ENCODE measurements at regions not wholly inside any gene's neighbourhood (a gene's known extent, or its start where the extent isn't known, plus 50 kb on each side); places are given as distances from the start of the nearest gene placed in this dataset.

DNA sequence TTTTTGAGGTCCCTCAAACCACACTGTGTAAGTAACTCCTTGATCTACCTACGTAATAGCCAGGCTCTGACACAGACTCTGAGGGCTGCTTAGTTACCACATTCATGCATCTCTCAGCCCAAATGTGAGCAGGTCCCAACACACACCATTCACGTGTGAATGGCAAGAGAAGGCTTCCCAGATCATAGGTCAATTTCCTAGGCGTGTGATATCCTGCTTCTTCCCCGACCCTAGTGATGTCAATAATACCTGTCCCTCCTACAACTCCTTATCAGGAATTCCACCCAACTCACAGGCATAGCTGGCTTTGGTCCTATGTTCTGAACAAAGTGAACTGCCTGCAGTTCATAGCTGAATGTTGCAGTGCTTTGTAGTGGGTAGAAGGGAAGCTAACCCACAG lies 334.5 kb downstream of the RFC3 start:
- TF ChIP-seq GATA3 (IDR thresholded peaks at IDR 0.05; ENCODE audit: low read depth, low read length) (no peak), GATA2 (IDR thresholded peaks at IDR 0.05; ENCODE audit: low read depth, low read length) (no peak)

DNA sequence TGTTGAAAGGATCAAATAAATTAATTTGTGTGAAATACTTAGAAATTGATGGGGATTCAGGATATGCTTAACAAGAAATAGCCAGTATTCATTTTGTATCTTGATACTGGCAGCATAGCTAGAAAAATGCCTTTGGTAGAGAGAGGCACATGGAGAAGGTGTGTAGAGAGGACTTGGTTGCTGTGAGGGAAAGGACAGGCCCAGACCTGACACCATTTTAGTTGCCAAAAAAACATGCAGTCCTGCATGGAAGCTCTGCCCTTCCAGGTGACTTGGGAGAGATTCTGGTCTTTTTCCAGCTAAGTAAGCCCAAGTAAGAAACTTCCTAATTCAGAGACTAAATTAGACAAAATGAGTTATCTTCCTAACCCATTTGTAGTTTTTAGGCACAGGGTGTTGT lies 335.0 kb downstream of the RFC3 start:
- TF ChIP-seq GATA3 (IDR thresholded peaks at IDR 0.05; ENCODE audit: low read depth, low read length) (no peak), GATA2 (IDR thresholded peaks at IDR 0.05; ENCODE audit: low read depth, low read length) (no peak)

DNA sequence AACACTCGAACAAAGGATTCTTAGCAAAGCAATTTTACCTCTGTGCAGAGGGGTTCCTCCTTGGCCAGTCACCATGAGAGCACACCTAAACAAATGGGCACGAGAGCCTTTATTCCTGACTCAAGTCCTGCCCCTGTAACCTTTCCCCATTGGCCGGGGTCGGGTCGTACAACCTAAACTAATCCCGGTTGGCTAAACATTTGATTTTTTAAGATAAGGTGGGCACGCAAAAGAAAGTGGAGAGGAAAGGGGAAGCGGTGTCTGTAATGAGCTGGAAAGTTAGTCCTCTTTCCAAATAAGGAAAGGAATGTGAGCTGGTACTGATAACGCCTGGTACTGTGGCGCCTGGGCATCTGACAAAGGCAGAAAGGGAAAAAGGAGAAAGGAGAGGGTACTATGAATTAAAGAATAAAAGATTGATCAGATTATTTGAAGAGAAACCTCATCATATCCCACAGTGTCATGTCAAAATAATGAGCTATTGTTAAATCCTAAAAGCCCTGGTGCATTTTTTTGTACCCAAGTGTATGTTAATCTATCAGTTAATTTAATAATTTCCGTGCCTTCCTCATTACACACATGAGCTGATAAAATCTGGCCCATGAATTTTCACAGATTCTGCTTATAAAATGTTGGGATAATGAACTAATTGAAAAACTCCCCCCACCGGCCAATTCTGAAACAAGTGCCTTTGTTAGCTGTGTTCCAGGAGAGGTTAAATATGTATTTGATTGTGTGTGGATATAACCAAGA lies 335.7 kb downstream of the RFC3 start:
- TF ChIP-seq GATA3 (IDR thresholded peaks at IDR 0.05; ENCODE audit: low read depth, low read length) (no peak), GATA2 (IDR thresholded peaks at IDR 0.05; ENCODE audit: low read depth, low read length) (no peak)

DNA sequence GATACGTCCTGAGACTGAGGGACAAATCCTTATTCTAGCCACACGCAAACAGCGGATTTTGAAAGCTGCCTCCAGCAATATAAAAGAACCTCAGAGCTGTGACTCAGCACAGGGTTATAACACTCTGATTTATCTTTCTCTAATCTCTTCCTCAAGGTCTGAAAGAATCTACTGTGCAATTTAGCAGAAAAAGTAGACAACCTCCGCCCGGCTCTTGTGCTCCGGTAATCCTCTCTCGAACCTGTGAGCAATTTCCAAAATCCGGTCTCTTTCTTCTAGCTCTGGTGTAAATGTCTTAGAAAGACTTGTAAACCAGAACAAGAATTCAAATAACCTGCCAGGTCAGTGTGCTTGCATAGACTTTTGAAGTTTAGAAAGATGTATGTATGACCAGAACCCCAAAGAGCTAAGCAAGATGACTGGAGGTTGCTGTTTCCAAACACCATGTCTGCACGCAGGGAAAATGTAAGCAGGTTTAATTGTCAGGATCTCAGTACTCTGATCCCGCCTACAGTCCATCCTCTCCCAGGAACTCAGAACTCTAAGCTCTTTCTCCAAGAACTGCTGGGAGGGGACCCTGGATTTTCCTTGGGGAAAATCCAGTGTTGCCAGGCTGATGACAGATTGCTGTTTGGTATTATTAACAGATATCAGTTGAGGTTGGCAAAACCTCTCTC lies 338.1 kb downstream of the RFC3 start:
- TF ChIP-seq GATA3 (IDR thresholded peaks at IDR 0.05; ENCODE audit: low read depth, low read length) (no peak), GATA2 (IDR thresholded peaks at IDR 0.05; ENCODE audit: low read depth, low read length) (no peak)

DNA sequence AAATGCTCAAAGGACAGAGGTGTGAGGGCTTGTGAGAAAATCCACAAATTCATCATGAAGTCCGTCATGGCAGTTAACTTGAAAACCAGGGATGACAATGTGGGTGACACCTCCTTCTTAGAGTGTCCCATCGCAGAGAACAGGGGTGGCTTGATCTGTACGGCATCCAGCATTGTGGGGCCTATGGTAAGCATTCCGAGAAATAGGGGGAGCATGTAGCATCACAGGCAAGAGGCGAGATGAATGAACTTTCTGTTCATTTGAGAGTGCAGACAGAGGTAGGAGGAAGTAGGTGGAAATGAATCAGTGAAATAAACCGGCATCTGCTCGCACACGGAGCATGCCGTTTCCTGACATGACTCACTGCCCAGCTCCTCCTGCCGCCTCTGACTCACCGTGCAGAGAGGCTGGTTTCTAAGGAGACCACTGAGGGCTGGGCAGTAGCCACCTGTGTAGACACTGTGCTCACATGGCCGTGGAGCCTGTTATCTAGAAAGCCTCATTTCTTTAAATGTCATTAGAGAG lies 339.0 kb downstream of the RFC3 start:
- no peak for TF ChIP-seq GATA2 (IDR thresholded peaks at IDR 0.05; ENCODE audit: low read depth, low read length)
- TF ChIP-seq GATA3 (IDR thresholded peaks at IDR 0.05; ENCODE audit: low read depth, low read length): no peak

DNA sequence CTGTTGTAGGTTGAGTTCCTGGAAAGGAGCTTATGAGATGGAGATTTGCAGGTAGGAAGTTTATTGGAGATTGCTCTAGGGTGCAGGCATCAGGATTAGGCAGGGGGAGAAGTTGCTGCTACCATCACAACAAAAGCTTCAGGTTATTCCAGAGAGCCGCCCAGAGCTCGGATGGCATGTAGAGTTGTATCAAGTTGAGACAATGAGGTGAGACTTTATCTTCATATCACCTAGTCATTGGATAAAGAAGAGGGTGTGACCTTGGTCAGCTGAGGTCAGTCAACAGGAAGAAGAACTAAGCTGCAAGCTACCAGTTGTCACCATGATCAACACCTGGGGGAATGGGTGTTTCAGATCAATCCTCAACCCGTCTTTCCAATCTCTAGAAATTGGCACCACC lies 342.0 kb downstream of the RFC3 start:
- TF ChIP-seq GATA3 (IDR thresholded peaks at IDR 0.05; ENCODE audit: low read depth, low read length): no peak
- TF ChIP-seq GATA2 (IDR thresholded peaks at IDR 0.05; ENCODE audit: low read depth, low read length): no peak

DNA sequence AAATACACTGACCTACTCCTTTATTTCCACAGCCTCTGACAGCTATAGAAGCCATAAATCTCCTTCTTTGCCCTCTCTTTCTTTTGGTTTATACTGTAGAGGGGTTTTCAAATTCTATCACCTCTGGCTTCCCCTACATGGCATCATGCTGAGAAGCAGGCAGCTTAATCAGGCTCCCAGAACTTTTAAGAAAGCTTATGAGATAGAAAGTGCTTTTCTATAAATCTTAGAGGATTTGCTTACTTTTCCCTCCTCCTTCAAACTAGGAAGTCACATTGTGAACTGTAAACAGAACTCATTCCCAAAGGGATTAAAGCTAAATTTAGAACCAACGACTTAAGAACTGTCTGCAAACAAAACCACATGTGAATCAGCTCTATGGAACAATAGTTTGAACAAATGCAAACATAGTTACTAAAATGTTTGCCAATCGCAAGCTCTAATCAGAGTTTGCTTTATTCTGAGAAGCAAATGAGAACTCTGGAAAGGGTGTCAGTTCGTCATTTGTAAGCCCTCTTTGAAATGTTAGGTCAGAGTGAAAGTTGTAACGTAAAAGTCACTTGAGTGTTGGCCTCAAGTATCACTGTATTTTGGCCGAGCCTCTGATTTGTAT lies 344.1 kb downstream of the RFC3 start:
- TF ChIP-seq GATA2 (IDR thresholded peaks at IDR 0.05; ENCODE audit: low read depth, low read length) (no peak), GATA3 (IDR thresholded peaks at IDR 0.05; ENCODE audit: low read depth, low read length) (no peak)

DNA sequence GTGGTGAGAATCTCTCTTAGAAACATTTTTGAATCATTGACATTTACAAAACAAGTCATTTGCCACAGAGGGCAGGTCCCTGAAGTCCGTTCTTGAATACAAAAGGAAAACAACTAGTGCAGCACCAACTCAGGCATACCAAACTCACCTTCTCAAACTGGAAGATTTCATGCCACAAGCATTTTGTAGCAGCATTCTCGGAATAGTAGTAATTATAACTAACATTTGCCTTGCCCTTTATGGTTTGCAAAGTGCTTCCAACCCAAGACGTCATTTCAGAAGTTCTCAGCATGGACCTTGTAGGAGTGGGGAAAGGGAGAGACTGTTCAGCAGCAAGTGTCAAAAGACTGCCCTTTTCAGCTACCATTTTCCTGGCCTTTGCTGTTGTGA lies 344.6 kb downstream of the RFC3 start:
- TF ChIP-seq GATA2 (IDR thresholded peaks at IDR 0.05; ENCODE audit: low read depth, low read length) (no peak), GATA3 (IDR thresholded peaks at IDR 0.05; ENCODE audit: low read depth, low read length) (no peak)

DNA sequence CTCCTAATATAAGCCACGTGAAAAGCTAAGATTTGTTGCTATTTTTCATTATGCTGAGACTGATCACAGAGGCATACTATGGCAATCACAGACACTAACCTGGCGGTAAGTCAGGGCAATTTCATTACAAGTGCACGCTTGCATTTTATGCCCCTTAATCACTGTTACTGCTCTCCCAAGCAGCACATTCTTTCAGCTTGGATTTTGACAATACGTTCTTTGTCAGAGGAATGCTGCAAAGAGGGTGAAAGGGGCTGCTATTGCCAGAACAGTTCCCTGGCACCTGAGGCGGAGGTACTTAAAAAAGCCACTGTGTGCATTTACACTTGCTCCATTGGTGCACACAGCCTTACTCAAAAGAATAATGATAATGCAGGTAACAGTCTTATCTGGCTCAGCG lies 346.6 kb downstream of the RFC3 start:
- TF ChIP-seq GATA3 (IDR thresholded peaks at IDR 0.05; ENCODE audit: low read depth, low read length) (no peak), GATA2 (IDR thresholded peaks at IDR 0.05; ENCODE audit: low read depth, low read length) (no peak)

DNA sequence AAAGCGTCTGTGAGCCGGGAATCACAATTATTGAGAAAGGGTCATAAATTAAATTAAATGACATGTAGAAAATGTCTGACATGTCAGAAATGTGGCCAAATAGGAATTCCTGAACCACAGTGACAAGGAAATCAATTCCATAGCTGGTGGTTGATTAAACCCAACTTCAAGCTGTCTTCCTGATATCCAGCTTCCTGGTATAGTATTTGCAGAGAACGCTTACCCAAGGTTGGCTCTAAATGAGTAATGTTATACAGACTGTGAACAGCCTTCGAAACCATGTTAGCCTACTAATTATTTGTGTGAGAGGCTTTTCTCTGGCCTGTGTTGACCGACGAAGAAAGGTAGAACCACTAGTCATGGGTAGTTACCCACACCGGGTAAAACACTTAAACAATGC lies 347.2 kb downstream of the RFC3 start:
- no peak for TF ChIP-seq GATA2 (IDR thresholded peaks at IDR 0.05; ENCODE audit: low read depth, low read length)
- no peak for TF ChIP-seq GATA3 (IDR thresholded peaks at IDR 0.05; ENCODE audit: low read depth, low read length)

DNA sequence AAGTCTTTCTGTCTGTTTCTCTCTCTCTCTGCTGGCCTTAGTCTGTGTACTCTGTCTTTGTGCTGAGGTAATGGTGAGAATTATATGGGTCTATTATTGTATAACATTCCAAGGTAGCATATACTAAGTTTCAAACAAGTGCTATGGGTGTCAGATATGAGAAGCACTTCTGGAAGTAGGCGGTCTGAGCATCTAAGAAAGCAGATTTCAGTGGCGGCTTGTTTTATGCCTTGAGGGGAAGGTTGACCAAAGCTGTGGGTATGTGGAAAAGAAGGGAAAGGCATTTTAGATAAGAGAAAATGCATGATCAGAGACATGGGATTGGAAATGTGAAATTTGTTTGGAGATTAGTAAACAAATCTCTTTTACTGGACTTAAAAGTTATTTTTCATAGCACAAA lies 348.5 kb downstream of the RFC3 start:
- TF ChIP-seq GATA2 (IDR thresholded peaks at IDR 0.05; ENCODE audit: low read depth, low read length) (no peak), GATA3 (IDR thresholded peaks at IDR 0.05; ENCODE audit: low read depth, low read length) (no peak)

DNA sequence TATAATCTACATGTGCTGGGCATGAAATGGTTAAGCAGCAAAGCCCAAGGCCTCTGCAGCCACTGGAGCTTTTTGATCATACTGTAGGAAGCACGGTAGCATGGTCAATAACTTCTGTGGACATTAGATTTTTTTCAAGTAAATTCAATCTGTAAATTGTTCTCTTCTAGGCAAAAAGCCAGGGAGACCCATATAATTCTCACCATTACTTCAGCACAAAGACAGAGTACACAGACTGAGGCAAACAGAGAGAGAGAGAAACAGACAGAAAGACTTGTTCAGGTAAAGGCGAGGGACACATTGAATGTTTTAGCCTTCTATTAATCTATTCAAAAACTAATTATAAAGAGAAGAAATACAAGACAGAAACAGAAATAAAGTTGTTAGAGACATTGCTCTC lies 349.4 kb downstream of the RFC3 start:
- TF ChIP-seq GATA2 (IDR thresholded peaks at IDR 0.05; ENCODE audit: low read depth, low read length) (no peak), GATA3 (IDR thresholded peaks at IDR 0.05; ENCODE audit: low read depth, low read length) (no peak)

DNA sequence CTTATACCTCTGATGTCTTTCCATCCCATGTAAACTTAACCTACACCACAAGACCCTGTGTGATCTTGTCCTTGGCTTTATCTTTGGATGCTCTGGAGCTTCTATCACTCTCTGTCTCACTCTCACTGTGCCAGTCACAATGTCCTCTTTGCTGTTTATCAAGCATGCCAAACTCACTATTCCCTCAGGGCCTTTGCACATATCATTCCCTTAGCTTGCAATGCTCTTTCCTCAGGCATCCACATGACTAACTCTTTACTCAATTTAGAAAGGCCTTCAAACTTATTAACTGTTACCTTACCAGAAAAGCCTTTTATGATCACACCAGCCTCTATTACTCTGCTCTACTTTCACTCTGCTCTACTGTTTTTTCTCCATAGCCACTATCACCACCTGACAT lies 354.1 kb downstream of the RFC3 start:
- TF ChIP-seq GATA2 (IDR thresholded peaks at IDR 0.05; ENCODE audit: low read depth, low read length): no peak
- no peak for TF ChIP-seq GATA3 (IDR thresholded peaks at IDR 0.05; ENCODE audit: low read depth, low read length)

DNA sequence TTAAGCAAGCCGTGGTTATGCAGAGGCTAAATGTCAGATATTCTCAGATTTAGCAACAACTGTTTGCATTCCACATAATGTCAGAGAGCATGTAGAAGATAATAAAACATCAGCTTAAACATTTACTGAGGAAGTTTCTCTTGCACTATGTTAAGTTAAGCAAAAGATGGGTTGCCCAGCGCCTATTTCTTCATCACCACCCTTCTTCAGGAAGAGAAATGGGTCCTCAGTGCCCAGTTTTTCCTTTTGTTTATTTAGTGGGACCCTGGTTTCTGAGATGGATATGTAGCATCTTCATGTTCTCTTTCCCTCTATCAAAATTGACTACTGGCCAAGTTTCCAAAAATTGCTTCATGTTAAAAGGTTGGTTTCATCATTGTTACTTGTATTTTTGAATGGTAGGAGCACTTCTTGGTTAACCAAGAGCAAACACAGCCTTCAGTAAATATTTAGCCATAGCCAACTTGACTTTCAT lies 356.8 kb downstream of the RFC3 start:
- no peak for TF ChIP-seq GATA2 (IDR thresholded peaks at IDR 0.05; ENCODE audit: low read depth, low read length)
- no peak for TF ChIP-seq GATA3 (IDR thresholded peaks at IDR 0.05; ENCODE audit: low read depth, low read length)

DNA sequence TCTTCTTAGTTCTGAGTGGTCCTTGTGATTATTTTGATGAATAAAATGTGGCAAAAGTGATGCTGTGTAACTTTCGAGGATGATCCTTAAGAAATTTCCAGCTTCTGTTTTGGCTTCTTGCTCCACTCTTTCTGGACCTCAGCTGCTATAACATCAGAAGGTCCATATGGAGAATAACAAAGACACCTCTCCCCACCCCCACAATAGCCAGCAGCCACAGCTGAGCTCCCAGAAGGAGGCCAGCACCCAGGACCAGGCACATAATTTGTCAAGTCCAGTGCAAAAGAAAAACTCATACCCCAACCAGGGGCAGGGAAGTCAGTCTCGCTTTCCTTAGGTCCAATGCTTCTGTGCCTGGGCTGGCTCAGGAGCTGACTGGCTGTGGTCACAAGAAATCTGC lies 357.6 kb downstream of the RFC3 start:
- TF ChIP-seq GATA3 (IDR thresholded peaks at IDR 0.05; ENCODE audit: low read depth, low read length) (no peak), GATA2 (IDR thresholded peaks at IDR 0.05; ENCODE audit: low read depth, low read length) (no peak)

Data from SH-SY5Y (cell line).